Esophagus squamous epithelium (tissue), 5 donors: ENCODE measurements at regions not wholly inside any gene's neighbourhood (a gene's known extent, or its start where the extent isn't known, plus 50 kb on each side); places are given as distances from the start of the nearest gene placed in this dataset.

Experiments used
- DNase-seq: peaks from one replicate; lab custom pipeline; 2025; lab: John Stamatoyannopoulos, UW
- H3K27ac ChIP-seq, 4 donors: fragments of 200-600 bp; sonication (generic); one replicate each; pipeline ENCODE4 v1.5.1; 2016 to 2019; ENCODE audit warnings: mild to moderate bottlenecking in 1 of 4
- H3K27me3 ChIP-seq, 4 donors: fragments of 200-600 bp; sonication (generic); 1 replicate in 3 of 4; 2 replicates in 1 of 4; pipeline versions ENCODE4 v1.5.1 to v1.6.0; 2017 to 2021; ENCODE audit warnings: antibody characterized with exemption in 1 of 4
- H3K36me3 ChIP-seq, 3 donors: fragments of 200-600 bp; sonication (generic); one replicate each; pipeline ENCODE4 v1.5.1; 2016 to 2019
- H3K4me1 ChIP-seq, 3 donors: fragments of 200-600 bp; sonication (generic); one replicate each; pipeline ENCODE4 v1.5.1; 2017 to 2019
- H3K4me3 ChIP-seq, 4 donors: fragments of 200-600 bp; sonication (generic); 1 replicate in 3 of 4; 2 replicates in 1 of 4; pipeline ENCODE4 v1.5.1; 2016 to 2019; ENCODE audit warnings: mild to moderate bottlenecking in 2 of 4, moderate library complexity in 1 of 4
- H3K9me3 ChIP-seq, 3 donors: fragments of 200-600 bp; sonication (generic); one replicate each; pipeline ENCODE4 v1.5.1; 2016 to 2019
- CTCF ChIP-seq, 6 experiments: fragments of 450-650 bp in 4 of 6; fragments of 200-600 bp in 2 of 6; sonication (generic) in 2 of 6; IDR thresholded peaks; one replicate each; pipeline ENCODE4 v1.5.1; 2016 to 2019; ENCODE audit warnings: antibody characterized with exemption in 6 of 6, mild to moderate bottlenecking in 4 of 6, moderate library complexity in 4 of 6
- POLR2A ChIP-seq, 4 donors: fragments of 450-650 bp; IDR thresholded peaks; one replicate each; pipeline ENCODE4 v1.6.1; 2017; ENCODE audit warnings: antibody characterized with exemption in 4 of 4, mild to moderate bottlenecking in 4 of 4, moderate library complexity in 3 of 4
- WGBS, 2 donors: methylation state at CpG; one replicate each; pipeline ENCODE4 v1.1.5; 2018; 5-methylcytosine and 5-hydroxymethylcytosine counted together
- intact Hi-C: fragments of 100-400 bp; cut with DNase I; formaldehyde crosslinking; loops from one replicate; pipeline ENCODE4 v1.15.0; 2022
- donor health status: DM: yes; HTN: yes; CAD: no.

DNA sequence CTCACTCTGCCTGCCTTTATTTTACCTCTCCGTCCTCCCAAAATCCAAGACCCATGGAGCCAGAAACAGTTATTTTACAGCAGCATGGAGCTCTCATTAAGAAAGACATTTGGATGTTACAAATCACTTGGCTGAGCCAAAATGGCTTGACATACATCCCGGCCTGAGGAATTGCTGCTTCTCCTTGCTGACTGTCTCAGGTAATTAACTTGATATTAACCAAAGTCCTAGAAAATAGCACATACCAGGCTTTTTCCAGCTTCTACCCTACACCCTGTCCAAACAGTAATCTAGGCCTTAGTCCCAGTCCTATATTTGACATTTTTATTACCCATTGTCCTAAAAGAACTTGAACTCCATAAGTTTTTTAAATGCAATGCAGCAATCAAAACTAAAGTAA, 205.0 kb downstream of the TMX3 start:
- H3K27ac ChIP-seq: no peak overlapping the region
- intact Hi-C loops: no loop called here
- no peaks in the 10 kb centered on the region for H3K27me3 ChIP-seq
- WGBS, 2 donors: 73 to 80% methylated on average over 1 to 2 of the region's 2 CpGs
- no peak overlapping the region for H3K4me3 ChIP-seq
- H3K9me3 ChIP-seq: no peaks in the 10 kb centered on the region
- no peaks in the 10 kb centered on the region for H3K4me1 ChIP-seq
- DNase-seq: no peak
- TF ChIP-seq POLR2A (IDR thresholded peaks at IDR 0.05) (no peak), CTCF (IDR thresholded peaks at IDR 0.05) (no peak)
- no peaks in the 10 kb centered on the region for H3K36me3 ChIP-seq

GRCh38 chr18:68507781-68508180, 207.1 kb downstream of the TMX3 start:
- Histone ChIP-seq H3K36me3 (no peaks in the 10 kb centered on the region), H3K4me3 (no peak overlapping the region), H3K27ac (no peak overlapping the region), H3K4me1 (no peaks in the 10 kb centered on the region), H3K9me3 (no peaks in the 10 kb centered on the region), H3K27me3 (no peaks in the 10 kb centered on the region)
- TF ChIP-seq CTCF (IDR thresholded peaks at IDR 0.05): no peak
- TF ChIP-seq POLR2A (IDR thresholded peaks at IDR 0.05): no peak
- 33 to 48% methylated on average over 2 of the region's 2 CpGs for WGBS, 2 donors
- DNase-seq: no peak
- intact Hi-C loops: no loop called here

- H3K9me3 ChIP-seq: no peaks in the 10 kb centered on the region
- intact Hi-C loops: no loop called here
- no peak overlapping the region for H3K4me3 ChIP-seq
- H3K4me1 ChIP-seq: no peaks in the 10 kb centered on the region
- 71 to 75% methylated on average over 3 of the region's 3 CpGs for WGBS, 2 donors
- no peaks in the 10 kb centered on the region for H3K36me3 ChIP-seq
- TF ChIP-seq POLR2A (IDR thresholded peaks at IDR 0.05) (no peak), CTCF (IDR thresholded peaks at IDR 0.05) (no peak)
- H3K27me3 ChIP-seq: no peaks in the 10 kb centered on the region
- no peak overlapping the region for H3K27ac ChIP-seq
- DNase-seq: no peak
Observed at GRCh38 chr18:68505178-68505574, 209.7 kb downstream of the TMX3 start.

DNA sequence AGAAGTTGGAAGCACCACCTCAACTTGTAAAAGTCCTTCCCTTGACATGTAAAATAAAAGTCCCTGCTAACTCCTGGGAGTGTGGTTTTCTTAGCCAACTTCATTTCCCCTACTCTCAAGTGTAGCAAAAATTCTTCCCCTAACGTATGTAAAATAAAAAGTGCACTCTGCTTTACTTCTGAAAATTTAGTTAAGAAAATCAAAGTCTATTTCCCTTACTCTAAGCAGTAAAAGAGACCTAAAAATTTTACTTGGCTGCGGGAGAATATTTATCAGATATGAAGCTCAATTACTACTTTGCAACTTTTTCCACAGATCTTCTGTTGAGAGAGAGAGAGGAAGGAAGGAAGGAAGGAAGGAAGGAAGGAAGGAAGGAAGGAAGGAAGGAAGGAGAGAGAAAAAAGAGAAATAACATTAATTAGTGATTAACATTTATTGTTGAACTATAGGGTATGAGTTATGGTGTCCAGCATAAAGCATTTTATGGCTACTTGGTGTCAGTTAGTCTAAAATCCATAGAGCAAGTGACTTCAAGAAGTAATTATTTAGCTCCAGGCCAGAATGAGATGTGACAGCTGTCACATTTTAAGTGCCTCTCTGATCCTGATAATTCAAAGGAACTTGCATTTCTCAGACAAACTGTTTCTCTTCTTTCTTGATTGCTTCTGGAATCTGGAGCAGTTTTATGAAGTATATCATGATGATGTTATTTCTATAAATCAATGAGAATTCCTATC, 210.3 kb downstream of the TMX3 start:
- intact Hi-C loops: no loop called here
- Histone ChIP-seq H3K27ac (no peak overlapping the region), H3K4me1 (no peaks in the 10 kb centered on the region), H3K27me3 (no peaks in the 10 kb centered on the region), H3K4me3 (no peak overlapping the region), H3K9me3 (no peaks in the 10 kb centered on the region), H3K36me3 (no peaks in the 10 kb centered on the region)
- WGBS, 2 donors: 75 to 78% methylated on average over 2 of the region's 2 CpGs
- DNase-seq: no peak
- TF ChIP-seq POLR2A (IDR thresholded peaks at IDR 0.05) (no peak), CTCF (IDR thresholded peaks at IDR 0.05) (no peak)

DNA sequence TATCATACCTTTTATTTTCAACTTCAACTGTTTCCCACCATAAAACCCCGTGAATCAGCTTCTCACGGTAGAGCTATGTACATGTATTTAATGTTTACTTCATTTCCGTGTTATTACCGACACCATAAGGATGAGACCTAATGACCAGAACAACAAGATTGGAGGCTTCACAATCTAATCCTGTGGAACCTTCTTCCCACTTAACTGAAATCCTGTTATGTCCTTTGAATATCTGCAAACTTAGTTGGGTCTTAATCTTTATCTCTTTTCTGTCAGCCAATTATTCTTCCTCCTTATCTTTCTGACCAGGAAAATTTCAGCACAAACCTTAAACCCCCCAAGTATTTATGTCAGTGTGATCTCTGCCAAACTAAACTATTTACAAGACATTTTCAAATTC, 214.4 kb downstream of the TMX3 start:
- DNase-seq: no peak
- no peaks in the 10 kb centered on the region for H3K27me3 ChIP-seq
- H3K4me1 ChIP-seq: no peaks in the 10 kb centered on the region
- 75 to 76% methylated on average over 4 of the region's 4 CpGs for WGBS, 2 donors
- H3K27ac ChIP-seq: no peak overlapping the region
- TF ChIP-seq POLR2A (IDR thresholded peaks at IDR 0.05) (no peak), CTCF (IDR thresholded peaks at IDR 0.05) (no peak)
- no peaks in the 10 kb centered on the region for H3K9me3 ChIP-seq
- no peaks in the 10 kb centered on the region for H3K36me3 ChIP-seq
- intact Hi-C loops: no loop called here
- no peak overlapping the region for H3K4me3 ChIP-seq
